ENCODE measurements at regions not wholly inside any gene's neighbourhood (a gene's known extent, or its start where the extent isn't known, plus 50 kb on each side); places are given as distances from the start of the nearest gene placed in this dataset.

GRCh38 chr1:106747232-106747631 is 309.2 kb upstream of the PRMT6 start:
- DNase-seq: no peak

GRCh38 chr1:106747791-106748190 is 308.7 kb upstream of the PRMT6 start:
- DNase-seq: no peak

DNA sequence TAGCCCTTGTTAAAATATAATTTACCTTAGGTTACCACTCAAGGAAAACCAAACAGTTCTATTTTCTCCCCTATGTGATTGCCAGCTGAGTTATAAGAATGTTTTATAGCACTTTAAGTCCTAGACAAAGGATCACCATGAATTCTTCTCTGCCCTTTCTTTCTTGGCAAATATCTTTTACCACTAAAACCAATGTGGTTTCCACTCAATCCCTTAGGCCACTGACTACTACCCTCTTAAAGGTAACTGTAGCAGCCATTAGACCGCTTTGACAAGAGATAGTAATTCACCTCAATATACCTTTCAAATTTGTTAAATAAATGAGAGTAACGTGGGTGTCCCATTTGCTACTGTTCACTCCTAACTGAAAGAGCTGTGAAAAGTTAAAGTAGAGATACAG is 307.9 kb upstream of the PRMT6 start:
- no peak for DNase-seq

GRCh38 chr1:106749491-106749890 is 307.0 kb upstream of the PRMT6 start:
- DNase-seq: no peak

DNA sequence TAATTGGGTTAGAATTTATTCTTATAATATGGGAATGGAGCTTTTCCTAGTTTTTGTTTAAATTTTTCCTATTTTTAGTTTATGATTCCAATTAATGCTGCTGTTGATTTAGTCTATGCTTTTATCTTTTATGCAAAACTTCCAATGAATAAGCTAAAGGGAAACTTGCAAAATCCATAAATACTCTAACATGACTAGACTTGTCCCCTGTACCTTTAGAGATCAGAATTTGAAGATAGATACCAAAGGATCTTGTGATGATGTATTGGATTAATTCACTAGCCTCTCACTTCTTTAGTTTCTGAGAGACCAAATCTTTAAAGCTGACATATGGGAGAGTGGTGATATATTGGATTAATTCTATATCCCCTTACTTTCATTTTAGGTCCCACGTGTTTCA is 306.6 kb upstream of the PRMT6 start:
- DNase-seq: no peak

GRCh38 chr1:106751002-106751401 is 305.5 kb upstream of the PRMT6 start:
- DNase-seq: no peak

DNA sequence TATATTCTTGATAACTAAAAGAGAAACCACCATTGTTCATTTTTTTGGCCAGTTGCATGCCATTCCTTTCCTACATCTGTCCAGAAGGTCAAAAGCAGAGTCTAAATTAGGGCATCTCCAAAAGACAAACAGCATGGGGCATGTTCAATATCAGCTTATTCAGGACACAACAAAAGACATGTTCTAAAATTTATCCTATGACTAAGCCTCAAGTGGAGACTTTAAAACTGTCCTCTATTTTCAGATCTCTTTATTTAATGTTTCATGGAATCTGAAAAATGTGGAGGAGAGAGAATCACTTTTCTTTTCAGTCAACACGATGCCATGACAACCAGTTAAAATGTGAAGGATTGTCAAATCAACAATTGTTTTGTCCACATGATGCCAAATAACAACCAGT is 303.4 kb upstream of the PRMT6 start:
- no peak for DNase-seq

DNA sequence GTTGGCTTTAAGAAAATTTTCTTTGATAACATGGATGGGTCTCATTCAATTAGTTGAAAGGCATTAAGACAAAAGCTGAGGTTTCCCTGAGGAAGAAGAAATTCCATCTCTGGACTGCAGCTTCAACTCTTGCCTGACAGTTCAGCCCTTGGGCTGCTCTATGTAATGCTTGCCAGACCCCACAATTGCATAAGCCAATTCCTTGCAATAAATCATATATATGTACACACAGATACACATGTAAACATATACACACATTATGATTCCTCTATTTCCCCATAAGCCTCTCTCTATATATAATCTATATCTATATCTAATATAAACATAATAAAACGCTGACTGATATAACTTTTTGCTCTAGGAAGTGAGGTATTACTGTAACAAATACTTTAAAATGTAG is 301.5 kb upstream of the PRMT6 start:
- DNase-seq: no peak

GRCh38 chr1:106755682-106756406 is 300.6 kb upstream of the PRMT6 start:
- no peak for DNase-seq

DNA sequence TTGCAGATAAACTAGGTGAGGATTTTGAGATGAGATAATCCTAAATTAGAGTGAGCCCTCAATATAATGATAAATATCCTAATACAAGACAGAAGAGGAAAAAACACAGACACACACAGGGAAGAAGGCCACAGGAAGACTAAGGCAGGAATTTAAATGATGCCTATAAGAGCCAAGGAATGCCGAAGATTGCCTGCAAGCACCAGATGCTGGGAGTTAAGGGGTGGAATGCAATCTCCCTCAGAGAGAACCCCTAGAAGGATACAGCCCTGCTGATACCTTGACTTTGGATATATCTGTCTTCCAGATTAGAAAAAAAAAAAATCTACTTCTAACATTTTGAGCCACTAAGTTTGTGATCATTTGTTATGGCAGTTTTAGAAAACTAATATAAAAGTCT is 299.7 kb upstream of the PRMT6 start:
- no peak for DNase-seq

DNA sequence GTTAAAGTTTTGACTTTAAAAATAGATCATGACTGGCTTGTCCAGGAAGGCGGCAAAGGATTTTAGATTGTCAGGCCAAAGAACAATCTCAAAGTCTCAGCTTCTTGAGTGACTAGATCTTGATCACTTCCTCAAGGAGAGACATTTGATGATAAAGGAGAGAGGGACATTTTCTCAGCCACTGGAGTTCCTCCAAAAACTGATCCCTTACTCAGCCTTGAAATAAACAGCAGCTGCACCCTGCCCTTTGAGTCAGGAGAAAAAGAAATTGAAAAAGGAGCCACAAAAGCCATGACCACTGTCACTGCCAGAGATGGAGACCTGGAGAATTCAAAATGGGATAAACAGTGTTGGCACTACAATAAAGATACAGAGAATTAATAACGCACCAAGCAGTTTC is 288.4 kb upstream of the PRMT6 start:
- DNase-seq: no peak

- DNase-seq: no peak
Measured at GRCh38 chr1:106768501-106768900, 288.0 kb upstream of the PRMT6 start.

DNA sequence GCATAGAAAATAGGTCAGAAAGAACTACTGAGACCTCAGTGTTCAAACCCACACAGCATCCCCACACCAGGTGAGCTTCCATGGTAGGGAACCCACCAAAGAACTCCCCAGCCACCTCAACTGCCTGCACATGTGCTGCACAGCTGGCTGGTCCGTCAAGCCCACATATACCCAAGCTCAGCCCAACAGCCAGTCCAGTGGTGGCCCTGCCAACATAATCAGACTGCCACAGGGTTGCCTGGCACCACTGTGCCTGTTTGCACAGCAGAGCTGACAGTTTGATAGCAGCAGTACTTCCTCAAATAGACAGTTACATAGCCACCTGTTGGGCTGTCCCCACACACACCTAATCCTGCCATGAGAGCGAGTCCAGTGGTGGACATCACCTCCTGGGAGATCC is 283.3 kb upstream of the PRMT6 start:
- no peak for DNase-seq

DNA sequence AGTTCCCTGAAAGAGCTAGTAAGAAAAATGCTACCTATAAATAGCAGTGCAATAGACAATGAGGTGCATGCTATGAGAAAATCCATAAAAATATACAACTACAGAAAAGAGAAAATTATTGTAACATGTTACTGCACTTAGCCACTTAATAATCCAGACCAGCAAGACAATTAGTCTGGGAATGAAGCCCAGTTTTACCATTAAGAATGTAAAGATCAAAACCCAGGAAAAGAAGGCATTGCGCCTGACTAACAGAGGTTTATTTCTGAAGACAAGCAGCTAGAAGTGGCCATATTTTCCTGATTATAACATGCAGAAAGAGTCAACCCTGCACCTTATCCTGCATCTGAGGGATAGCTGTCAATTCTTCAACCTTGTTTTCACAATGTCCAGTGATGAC is 276.4 kb upstream of the PRMT6 start:
- no peak for DNase-seq

DNA sequence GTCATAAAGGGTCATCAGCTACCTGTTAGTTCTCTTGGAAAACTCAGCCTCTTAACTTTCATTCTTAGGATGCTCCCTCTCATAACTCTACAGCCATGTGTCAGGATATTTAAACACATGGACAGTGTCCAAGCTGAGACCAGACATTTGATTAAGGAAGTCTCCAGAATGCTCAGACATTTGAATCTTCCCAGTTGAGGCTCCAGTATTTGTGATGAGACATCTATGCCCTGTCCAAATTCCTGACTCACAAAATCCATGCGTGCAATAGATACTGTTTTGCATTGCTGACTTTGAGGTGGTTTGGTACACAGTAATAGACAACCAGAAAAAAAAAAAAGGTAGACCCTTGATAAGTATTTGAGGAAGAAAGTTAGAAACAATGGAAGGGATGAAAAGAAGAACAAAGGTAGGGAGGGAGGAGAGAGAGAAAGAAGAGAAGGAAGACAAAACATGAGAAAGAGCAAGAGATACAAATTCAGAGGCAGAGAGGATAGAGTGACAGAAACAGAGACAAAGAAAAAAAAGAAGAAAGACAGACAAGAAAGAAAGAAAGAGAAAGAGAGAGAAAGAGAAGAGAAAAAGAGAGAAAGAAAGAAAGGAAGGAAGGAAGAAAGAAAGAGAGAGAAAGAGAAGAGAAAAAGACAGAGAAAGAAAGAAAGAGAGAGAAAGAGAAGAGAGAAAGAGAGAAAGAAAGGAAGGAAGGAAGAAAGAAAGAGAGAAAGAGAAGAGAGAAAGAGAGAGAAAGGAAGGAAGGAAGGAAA is 275.5 kb upstream of the PRMT6 start:
- no peak for DNase-seq

DNA sequence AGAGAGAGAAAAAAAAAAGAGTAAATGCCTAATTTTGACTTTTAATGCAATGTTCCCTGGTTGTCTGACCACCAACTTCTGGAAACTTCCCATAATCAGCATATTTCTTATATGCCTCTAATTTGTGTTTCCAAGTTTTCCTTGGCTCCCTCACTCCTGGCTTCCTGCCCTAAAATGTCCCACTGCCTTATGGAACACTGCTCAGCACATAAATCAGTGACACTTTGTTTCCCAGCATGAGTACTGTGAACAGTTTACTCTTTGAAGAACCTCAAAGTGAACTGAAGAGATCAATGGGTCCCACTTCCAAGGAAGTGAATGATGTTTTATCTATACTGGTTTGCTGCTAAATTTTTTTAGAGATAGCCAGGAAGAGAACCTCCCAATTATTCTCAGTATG is 271.3 kb upstream of the PRMT6 start:
- no peak for DNase-seq

DNA sequence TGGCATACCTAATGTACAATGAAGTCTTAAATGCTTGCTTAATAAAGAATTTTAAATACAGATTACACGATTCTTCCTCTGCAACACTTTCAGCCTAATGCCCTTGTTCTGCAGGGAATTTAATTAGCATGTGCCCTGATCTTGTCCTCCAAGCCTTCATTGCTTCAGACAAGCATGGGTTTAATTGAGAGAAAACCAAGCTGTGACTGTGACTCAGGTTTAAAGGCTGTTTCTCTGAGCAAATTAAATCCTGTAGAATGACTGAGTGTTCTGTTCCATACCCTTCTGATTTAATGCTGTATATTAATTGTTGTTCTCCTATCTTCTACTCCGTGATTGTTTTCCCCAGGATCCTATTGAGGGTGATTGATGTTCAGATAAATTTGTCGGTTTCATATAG is 269.0 kb upstream of the PRMT6 start:
- no peak for DNase-seq

DNA sequence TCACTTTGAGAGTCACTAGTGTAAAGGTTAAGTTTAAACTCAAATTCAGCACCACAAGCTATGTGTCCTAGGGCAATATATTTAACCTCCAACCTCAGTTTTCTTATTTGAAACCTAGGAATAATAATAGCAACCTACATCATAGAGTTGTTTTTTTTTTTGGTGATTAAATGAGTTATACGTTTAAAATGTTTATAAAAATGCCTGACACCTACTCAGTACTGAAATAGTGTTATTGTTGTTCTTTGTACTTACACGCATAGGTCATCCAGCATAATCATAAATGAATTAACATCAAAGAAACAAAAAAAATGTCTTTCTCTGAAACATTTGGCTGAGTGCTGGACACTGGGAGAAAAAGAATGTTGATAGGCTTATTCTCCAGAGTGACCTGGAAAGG is 266.8 kb upstream of the PRMT6 start:
- no peak for DNase-seq

GRCh38 chr1:106791041-106791440 is 265.4 kb upstream of the PRMT6 start:
- DNase-seq: no peak

DNA sequence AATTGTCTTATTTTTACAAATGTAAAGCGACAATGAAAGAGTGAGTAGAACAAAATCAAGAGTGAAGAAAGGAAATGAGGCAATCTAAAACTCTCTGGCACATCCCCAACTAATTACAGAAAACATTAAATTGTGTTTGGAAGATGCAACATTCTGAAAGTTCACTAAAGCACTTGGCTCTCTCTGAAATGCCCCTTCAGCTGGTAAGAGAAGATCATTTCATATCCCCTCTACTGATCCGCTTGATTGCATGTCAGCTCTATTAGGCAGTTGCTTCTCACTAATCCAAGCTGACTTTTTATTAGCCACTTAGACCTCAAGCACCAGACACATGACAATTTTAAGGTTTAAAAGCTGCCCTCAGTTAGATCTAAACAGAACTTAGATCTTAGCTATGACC is 262.8 kb upstream of the PRMT6 start:
- no peak for DNase-seq

DNA sequence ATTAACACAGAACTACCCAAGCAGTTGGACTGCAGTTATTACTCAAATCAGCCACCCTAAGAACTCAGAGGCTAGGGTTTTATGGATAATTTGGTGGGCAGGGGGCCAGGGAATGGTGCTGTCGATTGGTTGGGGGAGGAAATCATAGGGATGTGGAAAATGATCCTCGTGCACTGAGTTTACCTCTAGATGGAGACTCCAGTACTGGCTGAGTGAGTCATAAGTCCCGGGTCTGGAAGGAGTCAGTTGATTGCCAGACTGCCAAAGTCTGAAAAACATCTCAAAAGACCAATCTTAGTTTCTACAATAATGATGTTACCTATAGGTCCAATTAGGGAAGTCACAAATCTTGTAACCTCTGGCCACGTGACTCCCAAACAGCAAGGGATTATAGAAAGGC is 257.5 kb upstream of the PRMT6 start:
- no peak for DNase-seq

GRCh38 chr1:106802181-106802580 is 254.3 kb upstream of the PRMT6 start:
- DNase-seq: no peak

DNA sequence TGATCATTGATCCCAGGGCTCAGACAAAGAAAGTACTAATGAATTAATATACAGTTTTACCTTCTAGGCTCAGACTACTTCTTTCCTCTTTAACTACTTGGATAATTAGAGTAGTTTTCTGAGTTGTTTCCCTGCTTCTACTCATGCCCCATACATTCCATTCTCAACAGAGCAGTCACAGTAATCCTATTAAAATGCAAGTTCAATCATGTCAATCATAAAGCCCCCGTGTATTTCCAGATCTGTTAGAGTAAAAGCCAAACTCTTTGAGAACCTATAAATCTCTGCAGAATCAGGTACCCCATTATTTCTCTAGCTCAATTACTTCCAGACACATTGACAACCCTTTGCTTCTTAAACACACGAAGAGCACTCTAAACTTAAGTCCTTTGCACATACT is 242.1 kb upstream of the PRMT6 start:
- no peak for DNase-seq

DNA sequence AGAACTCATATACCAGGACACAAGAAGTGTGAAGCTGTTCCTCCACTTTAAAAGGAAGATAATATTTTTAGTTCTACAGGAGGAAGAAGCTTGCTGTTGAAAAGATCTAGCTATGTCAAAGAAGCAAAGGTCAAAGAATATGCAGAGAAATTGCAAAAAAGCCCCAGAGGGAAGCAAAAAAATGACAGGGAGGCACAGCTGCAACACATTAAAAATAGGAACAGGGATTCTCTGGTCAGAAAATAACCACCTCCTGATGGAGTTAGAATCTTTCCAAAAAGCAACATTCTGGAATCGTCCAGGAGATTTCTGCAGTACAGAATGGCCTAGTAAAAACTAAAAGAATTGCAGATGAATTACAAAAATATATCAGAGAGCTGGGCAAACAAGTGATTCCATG is 238.9 kb upstream of the PRMT6 start:
- no peak for DNase-seq

DNA sequence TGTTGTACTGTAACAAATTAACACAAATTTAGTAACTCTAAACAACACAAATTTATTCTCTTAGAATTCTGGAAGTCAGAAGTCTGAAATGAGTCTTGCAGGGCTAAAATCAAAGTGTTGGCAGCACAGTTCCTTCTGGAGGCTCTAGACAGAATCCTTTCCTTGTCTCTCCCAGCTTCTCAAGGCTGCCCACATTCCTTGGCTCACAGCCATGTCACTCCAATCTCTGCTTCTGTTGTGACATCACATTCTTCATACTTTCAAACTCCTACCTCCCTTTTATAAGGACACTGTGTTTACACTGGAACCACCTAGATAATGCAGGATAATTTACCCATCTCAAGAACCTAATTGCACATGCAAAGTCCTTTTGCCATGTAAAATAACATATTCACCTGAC is 225.0 kb upstream of the PRMT6 start:
- DNase-seq: no peak

All from NCI-H1417 treated with DMSO at 0.1 percent for 48 hours (cell line).